CD1c-positive myeloid dendritic cell (primary cell): ENCODE measurements at regions not wholly inside any gene's neighbourhood (a gene's known extent, or its start where the extent isn't known, plus 50 kb on each side); places are given as distances from the start of the nearest gene placed in this dataset.

Source experiments
- DNase-seq: peaks from one replicate; pipeline ENCODE4 v3.0.0-alpha.2; 2016; ENCODE audit errors: extremely low spot score

- DNase-seq, result no peak
Measured at GRCh38 chrX:40149286-40150175, 51.8 kb upstream of the BCOR start.

GRCh38 chrX:40148385-40149285 lies 50.9 kb upstream of the BCOR start:
- peak; percentile 37 for DNase-seq

- no peak for DNase-seq
Measured at GRCh38 chrX:40147971-40148370, 50.2 kb upstream of the BCOR start.
